Nephron (organoid): ENCODE measurements at regions not wholly inside any gene's neighbourhood (a gene's known extent, or its start where the extent isn't known, plus 50 kb on each side); places are given as distances from the start of the nearest gene placed in this dataset.

ENCODE experiments used
- H3K27ac Mint-ChIP-seq, 3 experiments: 2 replicates each; pipeline ENCODE4 v1.8.0; 2020; ENCODE audit warnings: mixed read lengths in 3 of 3, mild to moderate bottlenecking in 2 of 3, moderate library complexity in 1 of 3
- H3K27me3 Mint-ChIP-seq: 2 replicates; pipeline ENCODE4 v1.8.0; 2021; ENCODE audit warnings: low read depth, mild to moderate bottlenecking, moderate library complexity, mixed read lengths
- H3K36me3 Mint-ChIP-seq: 2 replicates; pipeline ENCODE4 v1.8.0; 2020; ENCODE audit warnings: low read depth, mixed read lengths
- H3K4me1 Mint-ChIP-seq: 2 replicates; pipeline ENCODE4 v1.8.0; 2020; ENCODE audit warnings: mixed read lengths
- H3K4me3 Mint-ChIP-seq, 3 experiments: 2 replicates each; pipeline ENCODE4 v1.8.0; 2020; ENCODE audit warnings: mild to moderate bottlenecking in 3 of 3, mixed read lengths in 3 of 3, moderate library complexity in 2 of 3
- H3K9me3 Mint-ChIP-seq: 2 replicates; pipeline ENCODE4 v1.8.0; 2020; ENCODE audit warnings: mixed read lengths
- CTCF ChIP-seq, 3 experiments: fragments of 200-600 bp; sonication (generic); IDR thresholded peaks; one replicate each; pipeline ENCODE4 v1.5.0; 2021; ENCODE audit warnings: antibody characterized with exemption in 3 of 3; ENCODE audit not compliant: unreplicated experiment in 3 of 3

- no peak for TF ChIP-seq CTCF (IDR thresholded peaks at IDR 0.05; ENCODE audit: unreplicated experiment in 3 of 3)
- Mint-ChIP-seq H3K9me3 (peaks cover 70% of the 10 kb centered on the region), H3K4me1 (no peaks in the 10 kb centered on the region), H3K36me3 (peaks cover 8% of the 10 kb centered on the region), H3K27me3 (no peaks in the 10 kb centered on the region), H3K4me3 (no peak overlapping the region), H3K27ac (no peak overlapping the region)
These were observed 924.9 kb upstream of the ZNF722 start for GRCh38 chr7:63073736-63074135.

DNA sequence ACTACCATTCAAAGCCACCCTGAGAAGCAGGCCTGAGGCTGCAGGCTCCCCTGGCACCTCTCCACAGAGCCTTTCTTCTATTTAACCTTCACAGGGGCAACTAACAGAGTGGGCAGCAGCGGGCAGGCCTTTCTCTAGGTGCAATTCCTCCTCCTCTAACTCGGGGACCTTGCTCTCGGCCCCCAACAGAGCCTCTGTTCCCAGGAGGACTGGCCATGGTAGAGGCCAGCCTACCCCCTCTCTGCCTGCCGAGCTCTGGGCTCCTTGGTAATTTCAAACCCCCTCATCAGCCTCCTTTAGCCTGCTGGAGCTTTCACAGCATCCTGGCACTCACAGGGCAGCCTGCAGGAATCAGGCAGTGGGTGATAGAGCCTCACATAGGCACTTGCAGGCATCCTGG is 920.8 kb upstream of the ZNF722 start:
- H3K36me3 Mint-ChIP-seq: peaks cover 2% of the 10 kb centered on the region
- no peak for TF ChIP-seq CTCF (IDR thresholded peaks at IDR 0.05; ENCODE audit: unreplicated experiment in 3 of 3)
- no peaks in the 10 kb centered on the region for H3K27me3 Mint-ChIP-seq
- no peak overlapping the region for H3K4me3 Mint-ChIP-seq
- no peaks in the 10 kb centered on the region for H3K4me1 Mint-ChIP-seq
- H3K9me3 Mint-ChIP-seq: peaks cover 74% of the 10 kb centered on the region
- no peak overlapping the region for H3K27ac Mint-ChIP-seq

- no peak for TF ChIP-seq CTCF (IDR thresholded peaks at IDR 0.05; ENCODE audit: unreplicated experiment in 3 of 3)
- H3K27ac Mint-ChIP-seq: no peak overlapping the region
- no peak overlapping the region for H3K4me3 Mint-ChIP-seq
- H3K9me3 Mint-ChIP-seq: peaks cover 70% of the 10 kb centered on the region
- H3K4me1 Mint-ChIP-seq: no peaks in the 10 kb centered on the region
- no peaks in the 10 kb centered on the region for H3K27me3 Mint-ChIP-seq
- peaks cover 3% of the 10 kb centered on the region for H3K36me3 Mint-ChIP-seq
These were observed 918.2 kb upstream of the ZNF722 start for GRCh38 chr7:63080406-63080805.

GRCh38 chr7:63080831-63081230 is 917.8 kb upstream of the ZNF722 start:
- Mint-ChIP-seq H3K4me3 (no peak overlapping the region), H3K9me3 (peaks cover 68% of the 10 kb centered on the region), H3K4me1 (no peaks in the 10 kb centered on the region)

GRCh38 chr7:63087575-63088190 is 911.0 kb upstream of the ZNF722 start:
- Mint-ChIP-seq H3K27me3 (no peaks in the 10 kb centered on the region), H3K27ac (no peak overlapping the region), H3K36me3 (peaks cover 11% of the 10 kb centered on the region), H3K4me1 (no peaks in the 10 kb centered on the region), H3K9me3 (peaks cover 79% of the 10 kb centered on the region), H3K4me3 (no peak overlapping the region)
- no peak for TF ChIP-seq CTCF (IDR thresholded peaks at IDR 0.05; ENCODE audit: unreplicated experiment in 3 of 3)

More at GRCh38 chr7:63080831-63081230, 917.8 kb upstream of the ZNF722 start:
- no peaks in the 10 kb centered on the region for H3K27me3 Mint-ChIP-seq
- peaks cover 3% of the 10 kb centered on the region for H3K36me3 Mint-ChIP-seq
- H3K27ac Mint-ChIP-seq: no peak overlapping the region
- no peak for TF ChIP-seq CTCF (IDR thresholded peaks at IDR 0.05; ENCODE audit: unreplicated experiment in 3 of 3)

GRCh38 chr7:63092951-63093350 is 905.7 kb upstream of the ZNF722 start:
- H3K9me3 Mint-ChIP-seq: peaks cover 53% of the 10 kb centered on the region
- no peak overlapping the region for H3K4me3 Mint-ChIP-seq
- H3K36me3 Mint-ChIP-seq: peaks cover 8% of the 10 kb centered on the region
- no peaks in the 10 kb centered on the region for H3K27me3 Mint-ChIP-seq
- TF ChIP-seq CTCF (IDR thresholded peaks at IDR 0.05; ENCODE audit: unreplicated experiment in 3 of 3): no peak
- no peaks in the 10 kb centered on the region for H3K4me1 Mint-ChIP-seq
- H3K27ac Mint-ChIP-seq: no peak overlapping the region
